Sigmoid colon (tissue), 4 donors: ENCODE measurements at regions not wholly inside any gene's neighbourhood (a gene's known extent, or its start where the extent isn't known, plus 50 kb on each side); places are given as distances from the start of the nearest gene placed in this dataset.

ENCODE experiments used
- CTCF ChIP-seq, 4 experiments: fragments of 450-650 bp in 3 of 4; fragments of 200-600 bp in 1 of 4; IDR thresholded peaks; one replicate each; pipeline ENCODE4 v1.5.1; 2016 to 2019; ENCODE audit warnings: antibody characterized with exemption in 4 of 4, mild to moderate bottlenecking in 3 of 4, moderate library complexity in 2 of 4
- POLR2A ChIP-seq, 2 donors: fragments of 450-650 bp; IDR thresholded peaks; one replicate each; pipeline ENCODE4 v1.6.1; 2016; ENCODE audit warnings: antibody characterized with exemption in 2 of 2, mild to moderate bottlenecking in 2 of 2, moderate library complexity in 2 of 2
- POLR2AphosphoS5 ChIP-seq, 4 donors: sonication (generic); formaldehyde crosslinking; IDR thresholded peaks; one replicate each; pipeline ENCODE4 v1.6.1; 2017; ENCODE audit warnings: antibody characterized with exemption in 4 of 4

- TF ChIP-seq CTCF (IDR thresholded peaks at IDR 0.05): no peak
- no peak for TF ChIP-seq POLR2AphosphoS5 (IDR thresholded peaks at IDR 0.05)
- no peak for TF ChIP-seq POLR2A (IDR thresholded peaks at IDR 0.05)
Observed at GRCh38 chr6:130575557-130575956, 209.7 kb downstream of the TMEM200A start.
